GM12892 (cell line): ENCODE measurements at regions not wholly inside any gene's neighbourhood (a gene's known extent, or its start where the extent isn't known, plus 50 kb on each side); places are given as distances from the start of the nearest gene placed in this dataset.

Experiments used
- POLR2A ChIP-seq: IDR thresholded peaks from 2 replicates; pipeline ENCODE4 v1.6.1; 2011; ENCODE audit warnings: low read depth, low read length, control low read depth
- POLR2AphosphoS5 ChIP-seq: IDR thresholded peaks from 2 replicates; pipeline ENCODE4 v1.6.1; 2011; ENCODE audit warnings: low read depth, low read length, control low read depth
- TAF1 ChIP-seq: IDR thresholded peaks from 2 replicates; pipeline ENCODE4 v1.6.1; 2011; ENCODE audit warnings: low read depth, mild to moderate bottlenecking, control low read depth, low read length, borderline replicate concordance

DNA sequence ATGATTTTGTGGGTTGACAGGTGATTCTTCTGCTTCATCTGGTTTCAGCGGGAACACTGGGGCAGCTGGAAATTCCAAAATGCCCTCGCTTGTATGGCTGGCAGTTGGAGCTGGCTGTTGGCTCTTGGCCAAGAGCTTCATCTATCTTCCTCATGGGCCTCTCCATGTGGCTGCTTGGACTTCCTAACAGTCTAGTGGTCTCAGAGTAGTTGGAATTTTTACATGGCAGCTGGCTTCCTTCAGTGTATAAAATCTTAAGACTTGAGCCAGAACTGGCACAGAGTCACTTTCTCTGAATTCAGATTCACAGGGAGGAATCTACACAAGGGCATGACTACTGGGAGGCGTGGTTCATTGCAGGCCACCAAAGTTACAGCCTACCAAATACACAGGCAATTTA, 204.9 kb upstream of the RMST start:
- TF ChIP-seq POLR2AphosphoS5 (no peak), POLR2A (no peak), TAF1 (no peak)
